ENCODE measurements at regions not wholly inside any gene's neighbourhood (a gene's known extent, or its start where the extent isn't known, plus 50 kb on each side); places are given as distances from the start of the nearest gene placed in this dataset.
"Not testable (repeated sequence)": the region's sequence is repeated elsewhere in the genome, so short reads cannot be mapped to it uniquely, and the experiment has no call there.

DNA sequence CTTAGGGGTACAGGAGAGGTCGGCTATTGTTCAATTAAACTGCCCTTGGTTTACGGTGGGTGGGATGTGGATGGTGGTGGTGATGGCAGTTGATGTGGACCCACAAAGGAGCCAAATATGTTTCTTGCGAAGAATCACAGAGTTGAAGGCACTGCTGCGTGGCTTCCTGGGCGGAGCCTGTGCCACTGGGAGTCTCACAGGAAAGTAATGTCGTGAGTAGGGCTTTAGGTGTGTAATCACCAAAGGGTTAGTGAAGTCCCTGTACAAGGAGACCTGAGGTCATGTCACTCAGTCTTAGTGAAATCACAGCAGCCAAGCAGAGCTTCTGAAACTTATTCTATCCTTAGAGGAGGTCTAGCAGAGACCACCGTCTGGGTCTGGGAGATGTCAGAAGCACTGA, 215.3 kb downstream of the ANKRD36B start:
- TF ChIP-seq POLR2A (IDR thresholded peaks at IDR 0.05) = not testable (repeated sequence)
- TF ChIP-seq, protein P1, sequence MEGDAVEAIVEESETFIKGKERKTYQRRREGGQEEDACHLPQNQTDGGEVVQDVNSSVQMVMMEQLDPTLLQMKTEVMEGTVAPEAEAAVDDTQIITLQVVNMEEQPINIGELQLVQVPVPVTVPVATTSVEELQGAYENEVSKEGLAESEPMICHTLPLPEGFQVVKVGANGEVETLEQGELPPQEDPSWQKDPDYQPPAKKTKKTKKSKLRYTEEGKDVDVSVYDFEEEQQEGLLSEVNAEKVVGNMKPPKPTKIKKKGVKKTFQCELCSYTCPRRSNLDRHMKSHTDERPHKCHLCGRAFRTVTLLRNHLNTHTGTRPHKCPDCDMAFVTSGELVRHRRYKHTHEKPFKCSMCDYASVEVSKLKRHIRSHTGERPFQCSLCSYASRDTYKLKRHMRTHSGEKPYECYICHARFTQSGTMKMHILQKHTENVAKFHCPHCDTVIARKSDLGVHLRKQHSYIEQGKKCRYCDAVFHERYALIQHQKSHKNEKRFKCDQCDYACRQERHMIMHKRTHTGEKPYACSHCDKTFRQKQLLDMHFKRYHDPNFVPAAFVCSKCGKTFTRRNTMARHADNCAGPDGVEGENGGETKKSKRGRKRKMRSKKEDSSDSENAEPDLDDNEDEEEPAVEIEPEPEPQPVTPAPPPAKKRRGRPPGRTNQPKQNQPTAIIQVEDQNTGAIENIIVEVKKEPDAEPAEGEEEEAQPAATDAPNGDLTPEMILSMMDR (IDR thresholded peaks at IDR 0.05) = not testable (repeated sequence)

Measured in Peyer's patch (tissue), 4 donors.